Naive thymus-derived CD8-positive, alpha-beta T cell (primary cell): ENCODE measurements at regions not wholly inside any gene's neighbourhood (a gene's known extent, or its start where the extent isn't known, plus 50 kb on each side); places are given as distances from the start of the nearest gene placed in this dataset.

Experiments used
- ATAC-seq, 2 donors: fragments of 150-1000 bp; cut with Tn5 transposase in 1 of 2; sonication (Bioruptor Pico), chemical (Tn5 transposase) in 1 of 2; 1 replicate in 1 of 2; 2 replicates in 1 of 2; pipeline ENCODE4 v1.10.0; 2021; ENCODE audit warnings: mild to moderate bottlenecking in 2 of 2, moderate library complexity in 2 of 2
- POLR2A ChIA-PET: fragments of 350-600 bp; sonication (Branson Sonifier 250); formaldehyde crosslinking; loops from one replicate; lab custom pipeline; 2021; ENCODE audit warnings: antibody characterized with exemption; lab: Charles Lee
- DNase-seq, 10 donors: peaks; one replicate each; pipeline versions ENCODE4 v3.0.0 to v3.0.0-alpha.2; 2020 to 2022
- H3K27ac Mint-ChIP-seq, 10 donors: one replicate each; pipeline ENCODE4 v1.8.0; 2020 to 2022; ENCODE audit warnings: mild to moderate bottlenecking in 10 of 10, mixed read lengths in 10 of 10, moderate library complexity in 4 of 10, inconsistent platforms in 1 of 10
- H3K27me3 Mint-ChIP-seq, 5 donors: one replicate each; pipeline ENCODE4 v1.8.0; 2021 to 2022; ENCODE audit warnings: mixed read lengths in 5 of 5
- H3K36me3 Mint-ChIP-seq, 3 donors: one replicate each; pipeline ENCODE4 v1.8.0; 2020 to 2022; ENCODE audit warnings: mixed read lengths in 3 of 3, mild to moderate bottlenecking in 2 of 3, inconsistent platforms in 1 of 3
- H3K4me1 Mint-ChIP-seq, 4 donors: one replicate each; pipeline ENCODE4 v1.8.0; 2021 to 2022; ENCODE audit warnings: mixed read lengths in 4 of 4
- H3K4me3 Mint-ChIP-seq, 10 donors: one replicate each; pipeline ENCODE4 v1.8.0; 2020 to 2022; ENCODE audit warnings: mild to moderate bottlenecking in 10 of 10, mixed read lengths in 10 of 10, moderate library complexity in 6 of 10, inconsistent platforms in 1 of 10
- H3K9me3 Mint-ChIP-seq, 9 donors: one replicate each; pipeline ENCODE4 v1.8.0; 2020 to 2022; ENCODE audit warnings: mixed read lengths in 9 of 9, mild to moderate bottlenecking in 3 of 9, inconsistent platforms in 1 of 9, moderate library complexity in 1 of 9

DNA sequence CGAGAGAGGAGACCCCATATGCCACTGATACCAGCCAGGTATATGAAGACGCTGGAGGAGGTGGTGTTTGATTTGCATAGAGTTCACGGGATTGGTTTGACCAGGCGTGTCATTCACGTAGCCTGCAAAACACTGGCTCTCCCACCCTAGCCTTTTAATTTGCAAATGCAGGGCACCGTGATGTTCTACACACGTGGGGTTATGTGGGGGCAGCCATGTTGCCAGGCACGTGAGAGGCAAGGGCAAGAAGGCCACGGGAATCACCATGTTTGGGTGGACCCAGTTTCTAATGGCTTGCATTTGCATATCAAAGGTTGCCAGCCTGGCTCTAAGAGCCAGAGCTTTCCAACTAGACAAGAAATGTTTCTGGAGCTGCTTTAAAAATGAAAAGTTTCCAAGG lies 117.2 kb upstream of the LYZL1 start:
- H3K27me3 Mint-ChIP-seq: peaks cover 0 to 23% (median 8%) of the 10 kb centered on the region in 5 donors
- DNase-seq (no peak), ATAC-seq (no peak)
- H3K36me3 Mint-ChIP-seq: peaks cover 0 to 21% (median 2%) of the 10 kb centered on the region in 3 donors
- POLR2A ChIA-PET: no interaction called here
- H3K4me3 Mint-ChIP-seq: no peak overlapping the region
- no peak overlapping the region for H3K27ac Mint-ChIP-seq
- H3K9me3 Mint-ChIP-seq: peaks cover 6 to 47% (median 23%) of the 10 kb centered on the region in 9 donors
- H3K4me1 Mint-ChIP-seq: no peaks in the 10 kb centered on the region

DNA sequence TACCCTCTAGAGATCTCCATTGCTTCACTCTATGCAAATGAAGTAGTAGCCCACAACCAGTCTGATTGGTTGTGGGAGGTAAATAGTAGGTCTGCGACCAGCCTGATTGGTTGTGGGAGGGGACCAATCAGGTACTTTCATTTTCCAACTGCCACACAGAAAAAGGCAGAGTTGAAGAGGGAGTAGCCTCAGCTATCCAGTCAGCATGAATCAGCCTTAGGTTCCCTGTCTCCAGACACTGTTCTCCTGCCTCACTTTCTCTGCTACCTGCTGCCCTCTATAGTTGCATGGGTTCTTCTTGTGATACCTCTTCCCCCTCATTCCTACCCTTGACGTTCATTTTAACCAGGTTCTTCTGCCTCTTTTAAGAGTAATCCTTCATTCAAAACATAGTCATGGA lies 114.5 kb upstream of the LYZL1 start:
- H3K4me3 Mint-ChIP-seq: no peak overlapping the region
- H3K9me3 Mint-ChIP-seq: peaks cover 6 to 42% (median 17%) of the 10 kb centered on the region in 9 donors
- H3K27ac Mint-ChIP-seq: no peak overlapping the region
- H3K27me3 Mint-ChIP-seq: peaks cover 2 to 32% (median 12%) of the 10 kb centered on the region in 5 donors
- DNase-seq (no peak), ATAC-seq (no peak)
- POLR2A ChIA-PET: no interaction called here
- no peaks in the 10 kb centered on the region for H3K4me1 Mint-ChIP-seq
- peaks cover 0 to 13% (median 2%) of the 10 kb centered on the region in 3 donors for H3K36me3 Mint-ChIP-seq

DNA sequence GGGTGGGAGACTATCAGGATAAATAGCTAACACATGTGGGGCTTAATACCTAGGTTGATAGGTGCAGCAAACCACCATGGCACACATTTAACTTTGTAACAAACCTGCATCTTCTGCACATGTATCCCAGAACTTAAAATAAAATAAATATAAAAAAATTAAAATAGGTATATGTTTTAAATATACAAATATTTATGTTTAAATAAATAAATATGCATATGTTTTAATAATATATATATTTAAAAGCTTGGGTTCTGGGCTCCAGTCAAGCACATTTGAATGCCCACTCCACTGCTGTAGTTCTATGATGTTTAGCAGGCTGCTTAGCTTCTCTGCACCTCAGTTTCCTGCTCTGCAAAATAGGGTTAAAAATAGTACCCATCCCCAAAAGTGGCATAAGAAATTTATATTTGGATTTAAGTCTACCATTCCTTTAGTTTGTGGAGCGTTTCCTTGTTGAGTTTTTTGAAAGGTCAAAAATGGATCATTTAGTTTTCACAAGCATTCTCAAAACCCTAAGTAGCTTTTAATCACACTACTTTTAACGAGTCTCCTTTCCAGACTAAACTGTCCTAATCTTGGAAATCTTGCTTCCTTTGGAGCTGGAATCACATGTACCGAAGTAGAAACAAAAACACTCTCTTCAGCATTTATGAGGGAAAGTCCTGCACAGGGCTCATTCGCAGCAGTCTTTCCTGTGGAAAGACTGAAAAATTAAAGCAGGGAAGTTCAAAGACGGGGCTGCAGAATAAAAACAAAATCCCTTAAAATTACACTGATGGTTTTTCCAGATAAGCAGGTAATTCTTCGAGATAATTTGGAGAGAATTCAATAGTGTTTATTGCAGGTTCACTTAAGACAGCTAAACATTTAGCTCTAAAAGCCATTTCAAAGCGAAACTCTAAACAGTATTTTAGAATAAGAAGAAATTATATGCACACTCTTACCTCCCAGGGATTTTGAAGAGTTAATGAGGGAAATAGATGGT lies 111.7 kb upstream of the LYZL1 start:
- Mint-ChIP-seq H3K27me3 (peaks cover 2 to 32% (median 12%) of the 10 kb centered on the region in 5 donors), H3K4me1 (no peaks in the 10 kb centered on the region), H3K9me3 (peaks cover 1 to 21% (median 5%) of the 10 kb centered on the region in 9 donors), H3K4me3 (no peak overlapping the region), H3K36me3 (no peaks in the 10 kb centered on the region), H3K27ac (no peak overlapping the region)
- DNase-seq: no peak
- no peak for ATAC-seq
- POLR2A ChIA-PET: no interaction called here

DNA sequence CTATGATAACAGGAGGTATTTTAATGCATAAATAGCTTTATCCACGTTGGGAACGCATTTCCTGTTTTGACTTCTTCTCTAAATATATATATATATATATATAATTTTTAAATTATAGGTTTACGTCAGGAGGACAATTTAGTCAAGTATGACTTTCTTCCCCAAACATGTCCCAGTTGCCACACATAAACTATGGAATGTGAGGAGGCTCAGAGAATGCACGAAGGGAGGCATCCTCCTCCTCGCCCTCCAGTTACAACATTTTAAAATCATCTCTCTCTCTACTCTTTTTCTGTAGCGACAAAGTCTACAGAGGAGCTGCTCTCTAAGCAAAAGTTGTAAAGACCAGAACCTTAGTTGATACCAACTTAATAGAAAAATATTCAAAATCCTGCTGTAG lies 106.9 kb upstream of the LYZL1 start:
- peaks cover 7 to 49% (median 14%) of the 10 kb centered on the region in 5 donors for H3K27me3 Mint-ChIP-seq
- no peak overlapping the region for H3K4me3 Mint-ChIP-seq
- H3K9me3 Mint-ChIP-seq: peaks cover 0 to 7% (median 0%) of the 10 kb centered on the region in 9 donors
- no peaks in the 10 kb centered on the region for H3K36me3 Mint-ChIP-seq
- ATAC-seq (no peak), DNase-seq (no peak)
- POLR2A ChIA-PET: no interaction called here
- no peaks in the 10 kb centered on the region for H3K4me1 Mint-ChIP-seq
- H3K27ac Mint-ChIP-seq: no peak overlapping the region

DNA sequence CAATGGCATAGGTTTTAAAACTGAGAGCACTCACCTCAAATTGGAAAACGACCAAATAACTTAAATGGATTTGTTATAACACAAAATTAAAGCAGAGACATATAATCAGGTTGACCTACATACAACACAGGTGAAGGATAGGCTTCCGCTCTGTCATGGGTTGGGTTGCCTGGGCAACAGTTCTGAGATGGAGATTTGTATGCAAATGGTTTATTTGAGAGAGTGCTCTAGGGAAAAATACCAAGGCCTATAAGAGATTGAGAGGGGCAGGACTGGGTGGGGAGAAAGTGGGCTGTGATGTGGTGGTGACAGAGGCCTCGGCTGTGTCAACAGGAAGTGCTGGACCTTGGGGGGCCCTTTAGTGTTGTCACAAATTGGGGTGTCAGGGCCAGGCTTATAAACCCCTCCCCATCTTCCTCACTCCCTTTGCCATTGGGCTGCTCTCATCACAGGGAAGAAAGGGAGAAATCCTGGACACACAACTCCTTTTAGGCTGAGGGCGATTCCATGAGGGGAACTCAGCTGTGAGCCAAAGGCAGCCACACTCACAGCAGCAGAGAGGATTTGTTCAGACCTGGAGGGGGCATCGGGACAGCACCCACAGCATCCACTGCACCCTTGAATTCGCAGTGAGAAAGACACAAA lies 105.4 kb upstream of the LYZL1 start:
- H3K27me3 Mint-ChIP-seq: peaks cover 5 to 46% (median 10%) of the 10 kb centered on the region in 5 donors
- H3K4me3 Mint-ChIP-seq: no peak overlapping the region
- no peaks in the 10 kb centered on the region for H3K36me3 Mint-ChIP-seq
- peaks cover 0 to 7% (median 0%) of the 10 kb centered on the region in 9 donors for H3K9me3 Mint-ChIP-seq
- DNase-seq (no peak), ATAC-seq (no peak)
- POLR2A ChIA-PET: no interaction called here
- H3K27ac Mint-ChIP-seq: no peak overlapping the region
- no peaks in the 10 kb centered on the region for H3K4me1 Mint-ChIP-seq

- H3K27ac Mint-ChIP-seq: no peak overlapping the region
- POLR2A ChIA-PET: no interaction called here
- H3K4me1 Mint-ChIP-seq: no peaks in the 10 kb centered on the region
- peaks cover 5 to 46% (median 10%) of the 10 kb centered on the region in 5 donors for H3K27me3 Mint-ChIP-seq
- H3K36me3 Mint-ChIP-seq: no peaks in the 10 kb centered on the region
- H3K9me3 Mint-ChIP-seq: peaks cover 0 to 7% (median 0%) of the 10 kb centered on the region in 9 donors
- H3K4me3 Mint-ChIP-seq: no peak overlapping the region
- ATAC-seq (no peak), DNase-seq (no peak)
Measured at GRCh38 chr10:29184205-29185000, 104.5 kb upstream of the LYZL1 start.

GRCh38 chr10:29185050-29185449 lies 103.8 kb upstream of the LYZL1 start:
- POLR2A ChIA-PET: no interaction called here
- H3K36me3 Mint-ChIP-seq: no peaks in the 10 kb centered on the region
- H3K27me3 Mint-ChIP-seq: peaks cover 5 to 48% (median 10%) of the 10 kb centered on the region in 5 donors
- H3K27ac Mint-ChIP-seq: no peak overlapping the region
- DNase-seq: no peak
- no peak for ATAC-seq
- H3K4me3 Mint-ChIP-seq: no peak overlapping the region
- H3K9me3 Mint-ChIP-seq: peaks cover 0 to 7% (median 0%) of the 10 kb centered on the region in 9 donors
- no peaks in the 10 kb centered on the region for H3K4me1 Mint-ChIP-seq

DNA sequence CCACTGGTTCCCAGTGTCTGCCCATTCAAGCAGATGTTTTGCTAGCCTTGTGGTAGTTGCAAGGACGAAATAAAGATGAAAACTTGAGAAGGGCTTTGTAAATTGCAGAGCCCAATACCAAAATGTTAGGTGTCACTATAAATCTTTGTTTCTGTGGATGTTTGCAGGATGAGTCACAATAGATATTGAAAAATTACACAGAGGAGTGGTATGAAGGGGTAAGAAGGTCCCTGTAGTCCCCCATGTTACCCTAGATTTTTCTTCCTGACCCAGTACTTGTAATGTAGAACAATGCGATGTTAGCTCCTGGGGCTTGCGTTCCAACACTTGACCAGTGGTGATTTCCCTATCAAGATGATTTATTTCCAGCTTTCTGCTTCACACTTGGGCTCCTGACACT lies 102.6 kb upstream of the LYZL1 start:
- H3K27me3 Mint-ChIP-seq: peaks cover 7 to 60% (median 13%) of the 10 kb centered on the region in 5 donors
- no peak overlapping the region for H3K4me3 Mint-ChIP-seq
- no peak overlapping the region for H3K27ac Mint-ChIP-seq
- H3K4me1 Mint-ChIP-seq: no peaks in the 10 kb centered on the region
- ATAC-seq (no peak), DNase-seq (no peak)
- no peaks in the 10 kb centered on the region for H3K36me3 Mint-ChIP-seq
- POLR2A ChIA-PET: no interaction called here
- peaks cover 0 to 7% (median 0%) of the 10 kb centered on the region in 9 donors for H3K9me3 Mint-ChIP-seq

DNA sequence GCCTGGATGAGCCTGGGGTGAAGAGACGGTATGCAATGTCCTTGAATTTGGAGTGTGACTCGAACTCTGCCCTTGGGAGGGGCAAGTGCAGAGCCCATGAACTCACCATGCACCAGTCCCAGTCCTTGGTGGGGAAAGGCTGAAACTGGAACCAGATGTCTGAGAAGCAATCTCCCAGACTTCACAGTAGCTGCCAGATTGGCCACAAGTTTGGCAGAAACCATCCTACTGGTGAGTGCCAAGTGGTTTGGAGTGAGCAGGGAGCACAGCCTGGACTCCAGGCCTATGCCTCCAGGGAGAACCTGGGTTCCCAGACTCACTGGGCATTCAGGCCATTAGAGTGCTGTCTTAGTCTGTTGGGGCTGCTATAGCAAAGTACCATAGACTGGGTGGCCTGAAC lies 99.6 kb upstream of the LYZL1 start:
- H3K4me1 Mint-ChIP-seq: no peaks in the 10 kb centered on the region
- DNase-seq (no peak), ATAC-seq (no peak)
- H3K36me3 Mint-ChIP-seq: no peaks in the 10 kb centered on the region
- POLR2A ChIA-PET: no interaction called here
- no peak overlapping the region for H3K4me3 Mint-ChIP-seq
- H3K27me3 Mint-ChIP-seq: peaks cover 10 to 61% (median 24%) of the 10 kb centered on the region in 5 donors
- peaks cover 0 to 3% (median 0%) of the 10 kb centered on the region in 9 donors for H3K9me3 Mint-ChIP-seq
- H3K27ac Mint-ChIP-seq: no peak overlapping the region

- Mint-ChIP-seq H3K27ac (no peak overlapping the region), H3K9me3 (peaks cover 0 to 15% (median 6%) of the 10 kb centered on the region in 9 donors), H3K27me3 (peaks cover 10 to 45% (median 24%) of the 10 kb centered on the region in 5 donors), H3K4me1 (no peaks in the 10 kb centered on the region), H3K36me3 (peaks cover 0 to 8% (median 0%) of the 10 kb centered on the region in 3 donors), H3K4me3 (no peak overlapping the region)
- no peak for ATAC-seq
- POLR2A ChIA-PET: no interaction called here
- no peak for DNase-seq
Measured at GRCh38 chr10:29191674-29192073, 97.2 kb upstream of the LYZL1 start.

DNA sequence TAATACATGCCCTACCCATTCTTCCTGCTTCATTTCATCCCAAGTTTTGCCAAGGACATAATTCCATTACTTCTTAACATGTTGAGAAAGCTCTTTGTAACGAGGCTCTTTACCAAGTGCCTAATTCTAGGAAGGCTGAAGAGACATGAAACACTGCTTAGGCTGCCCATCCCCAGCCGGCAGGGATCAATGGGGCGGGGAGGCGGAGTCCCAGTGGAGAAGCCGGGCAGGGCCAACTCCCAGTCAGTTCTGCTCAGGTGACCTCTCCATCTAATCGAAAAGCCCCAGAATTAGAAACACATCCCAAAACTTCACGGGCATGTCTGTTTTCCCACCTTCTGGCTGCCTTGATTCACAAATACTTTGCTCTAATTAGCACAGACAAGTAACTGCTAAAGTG lies 89.5 kb upstream of the LYZL1 start:
- Mint-ChIP-seq H3K27ac (no peak overlapping the region), H3K27me3 (peaks cover 5 to 49% (median 15%) of the 10 kb centered on the region in 5 donors), H3K4me1 (peaks cover 0 to 1% (median 0%) of the 10 kb centered on the region in 4 donors), H3K9me3 (peaks cover 0 to 15% (median 4%) of the 10 kb centered on the region in 9 donors), H3K36me3 (peaks cover 0 to 8% (median 0%) of the 10 kb centered on the region in 3 donors), H3K4me3 (no peak overlapping the region)
- DNase-seq (no peak), ATAC-seq (no peak)
- POLR2A ChIA-PET: no interaction called here

DNA sequence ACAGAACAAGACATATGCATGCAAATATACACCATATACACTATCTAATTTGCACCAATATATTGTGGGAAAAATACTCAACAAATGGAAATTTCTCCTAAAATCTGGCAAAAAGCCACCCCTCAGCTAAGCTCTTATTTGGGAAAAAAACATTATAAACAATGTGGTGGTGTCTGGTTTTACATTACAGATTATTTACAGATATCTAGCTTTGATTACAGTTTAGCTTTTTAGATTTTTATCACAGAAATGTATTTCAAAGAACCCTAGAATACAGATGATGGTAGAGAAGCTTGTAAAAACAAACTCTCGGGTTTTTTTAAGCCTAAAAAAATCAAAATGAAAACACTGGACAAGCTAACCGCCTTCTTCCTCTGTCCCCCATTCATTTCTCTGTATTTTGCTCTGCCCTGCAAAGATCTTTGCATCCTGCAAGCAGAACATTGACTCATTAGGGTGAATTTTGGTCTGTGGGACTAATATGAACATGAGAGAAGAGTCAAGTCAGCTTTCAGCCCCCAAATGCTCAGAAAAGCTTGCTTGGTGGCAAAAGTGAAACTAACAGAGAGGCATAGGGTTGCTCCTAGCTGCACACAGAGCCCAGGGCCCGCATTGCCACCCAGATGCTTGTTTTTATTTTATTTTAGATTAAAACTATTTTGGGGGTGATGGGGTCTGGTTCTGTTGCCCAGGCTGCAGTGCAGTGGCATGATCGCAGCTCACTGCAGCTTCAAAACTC lies 88.8 kb upstream of the LYZL1 start:
- no peak for ATAC-seq
- no peak for DNase-seq
- peaks cover 0 to 1% (median 0%) of the 10 kb centered on the region in 4 donors for H3K4me1 Mint-ChIP-seq
- POLR2A ChIA-PET: no interaction called here
- no peak overlapping the region for H3K4me3 Mint-ChIP-seq
- peaks cover 0 to 10% (median 1%) of the 10 kb centered on the region in 9 donors for H3K9me3 Mint-ChIP-seq
- H3K27ac Mint-ChIP-seq: no peak overlapping the region
- peaks cover 5 to 42% (median 17%) of the 10 kb centered on the region in 5 donors for H3K27me3 Mint-ChIP-seq
- H3K36me3 Mint-ChIP-seq: peaks cover 0 to 2% (median 0%) of the 10 kb centered on the region in 3 donors
